ENCODE measurements at regions not wholly inside any gene's neighbourhood (a gene's known extent, or its start where the extent isn't known, plus 50 kb on each side); places are given as distances from the start of the nearest gene placed in this dataset.
"Not testable (repeated sequence)": the region's sequence is repeated elsewhere in the genome, so short reads cannot be mapped to it uniquely, and the experiment has no call there.

- not testable (repeated sequence) for DNase-seq (ENCODE audit: low read depth in 1 of 2, low spot score in 1 of 2)
Measured at GRCh38 chr1:82136351-82136750, 335.6 kb downstream of the ADGRL2 start.

- DNase-seq (ENCODE audit: low read depth in 1 of 2, low spot score in 1 of 2), result no peak
Measured at GRCh38 chr1:82125866-82126265, 325.1 kb downstream of the ADGRL2 start.

- no peak for DNase-seq (ENCODE audit: low read depth in 1 of 2, low spot score in 1 of 2)
Measured at GRCh38 chr1:82125119-82125518, 324.4 kb downstream of the ADGRL2 start.

- DNase-seq (ENCODE audit: low read depth in 1 of 2, low spot score in 1 of 2), result no peak
Measured at GRCh38 chr1:82121421-82121820, 320.7 kb downstream of the ADGRL2 start.

- no peak for DNase-seq (ENCODE audit: low read depth in 1 of 2, low spot score in 1 of 2)
Measured at GRCh38 chr1:82116105-82116504, 315.4 kb downstream of the ADGRL2 start.

GRCh38 chr1:82114887-82115286, 314.2 kb downstream of the ADGRL2 start:
- no peak for DNase-seq (ENCODE audit: low read depth in 1 of 2, low spot score in 1 of 2)

- DNase-seq (ENCODE audit: low read depth in 1 of 2, low spot score in 1 of 2), result no peak
Measured at GRCh38 chr1:82110366-82111254, 309.9 kb downstream of the ADGRL2 start.

GRCh38 chr1:82108843-82109242, 308.1 kb downstream of the ADGRL2 start:
- no peak for DNase-seq (ENCODE audit: low read depth in 1 of 2, low spot score in 1 of 2)

- no peak for DNase-seq (ENCODE audit: low read depth in 1 of 2, low spot score in 1 of 2)
Measured at GRCh38 chr1:82106672-82107071, 305.9 kb downstream of the ADGRL2 start.

- DNase-seq (ENCODE audit: low read depth in 1 of 2, low spot score in 1 of 2), result no peak
Measured at GRCh38 chr1:82099170-82099569, 298.4 kb downstream of the ADGRL2 start.

GRCh38 chr1:82094136-82094535, 293.4 kb downstream of the ADGRL2 start:
- DNase-seq (ENCODE audit: low read depth in 1 of 2, low spot score in 1 of 2), result no peak

- no peak for DNase-seq (ENCODE audit: low read depth in 1 of 2, low spot score in 1 of 2)
Measured at GRCh38 chr1:82091729-82092128, 291.0 kb downstream of the ADGRL2 start.

GRCh38 chr1:82091265-82091664, 290.5 kb downstream of the ADGRL2 start:
- no peak for DNase-seq (ENCODE audit: low read depth in 1 of 2, low spot score in 1 of 2)

- DNase-seq (ENCODE audit: low read depth in 1 of 2, low spot score in 1 of 2), result no peak
Measured at GRCh38 chr1:82090104-82090503, 289.4 kb downstream of the ADGRL2 start.

- DNase-seq (ENCODE audit: low read depth in 1 of 2, low spot score in 1 of 2), result no peak
Measured at GRCh38 chr1:82086739-82087138, 286.0 kb downstream of the ADGRL2 start.

- no peak for DNase-seq (ENCODE audit: low read depth in 1 of 2, low spot score in 1 of 2)
Measured at GRCh38 chr1:82079607-82080006, 278.9 kb downstream of the ADGRL2 start.

GRCh38 chr1:82073659-82074058, 272.9 kb downstream of the ADGRL2 start:
- DNase-seq (ENCODE audit: low read depth in 1 of 2, low spot score in 1 of 2), result no peak

- DNase-seq (ENCODE audit: low read depth in 1 of 2, low spot score in 1 of 2), result no peak
Measured at GRCh38 chr1:82073071-82073470, 272.3 kb downstream of the ADGRL2 start.

GRCh38 chr1:82065916-82066315, 265.2 kb downstream of the ADGRL2 start:
- DNase-seq (ENCODE audit: low read depth in 1 of 2, low spot score in 1 of 2), result no peak

GRCh38 chr1:82064691-82065090, 264.0 kb downstream of the ADGRL2 start:
- no peak for DNase-seq (ENCODE audit: low read depth in 1 of 2, low spot score in 1 of 2)

GRCh38 chr1:82062206-82062605, 261.5 kb downstream of the ADGRL2 start:
- no peak for DNase-seq (ENCODE audit: low read depth in 1 of 2, low spot score in 1 of 2)

- no peak for DNase-seq (ENCODE audit: low read depth in 1 of 2, low spot score in 1 of 2)
Measured at GRCh38 chr1:82059959-82060358, 259.2 kb downstream of the ADGRL2 start.

- DNase-seq (ENCODE audit: low read depth in 1 of 2, low spot score in 1 of 2), result no peak
Measured at GRCh38 chr1:82057011-82057410, 256.3 kb downstream of the ADGRL2 start.

Data from activated CD4-positive, alpha-beta T cell treated with anti-CD3 and anti-CD28 coated beads, Interleukin-2, amount 50 U/mL, for 24 hours (primary cell).